ENCODE measurements at regions not wholly inside any gene's neighbourhood (a gene's known extent, or its start where the extent isn't known, plus 50 kb on each side); places are given as distances from the start of the nearest gene placed in this dataset.
"Not testable (repeated sequence)": the region's sequence is repeated elsewhere in the genome, so short reads cannot be mapped to it uniquely, and the experiment has no call there.

- H3K4me3 ChIP-seq (replicated peaks; ENCODE audit: low read depth, low read length) = no peak overlapping the region
- DNase-seq (ENCODE audit: low read depth) = no peak
- no peak for TF ChIP-seq CTCF (IDR thresholded peaks at IDR 0.05; ENCODE audit: low read length, missing control alignments)
Observed at GRCh38 chr6:94845742-94846141, 731.6 kb upstream of the MANEA start.

- no peak overlapping the region for H3K4me3 ChIP-seq (replicated peaks; ENCODE audit: low read depth, low read length)
- DNase-seq (ENCODE audit: low read depth) = no peak
- TF ChIP-seq CTCF (IDR thresholded peaks at IDR 0.05; ENCODE audit: low read length, missing control alignments) = no peak
Observed at GRCh38 chr6:94835264-94835663, 742.1 kb upstream of the MANEA start.

GRCh38 chr6:94813806-94814205, 763.5 kb upstream of the MANEA start:
- no peak overlapping the region for H3K4me3 ChIP-seq (replicated peaks; ENCODE audit: low read depth, low read length)
- no peak for TF ChIP-seq CTCF (IDR thresholded peaks at IDR 0.05; ENCODE audit: low read length, missing control alignments)
- no peak for DNase-seq (ENCODE audit: low read depth)

- no peak overlapping the region for H3K4me3 ChIP-seq (replicated peaks; ENCODE audit: low read depth, low read length)
- no peak for TF ChIP-seq CTCF (IDR thresholded peaks at IDR 0.05; ENCODE audit: low read length, missing control alignments)
- DNase-seq (ENCODE audit: low read depth) = no peak
Observed at GRCh38 chr6:94801344-94801743, 776.0 kb upstream of the MANEA start.

- TF ChIP-seq CTCF (IDR thresholded peaks at IDR 0.05; ENCODE audit: low read length, missing control alignments) = no peak
- no peak for DNase-seq (ENCODE audit: low read depth)
- H3K4me3 ChIP-seq (replicated peaks; ENCODE audit: low read depth, low read length) = no peak overlapping the region
Observed at GRCh38 chr6:94785514-94785913, 791.8 kb upstream of the MANEA start.

- H3K4me3 ChIP-seq (replicated peaks; ENCODE audit: low read depth, low read length); DNase-seq (ENCODE audit: low read depth): not testable (repeated sequence)
Observed at GRCh38 chr6:94785081-94785480, 792.3 kb upstream of the MANEA start.

- DNase-seq (ENCODE audit: low read depth) = no peak
- no peak for TF ChIP-seq CTCF (IDR thresholded peaks at IDR 0.05; ENCODE audit: low read length, missing control alignments)
Observed at GRCh38 chr6:94769197-94769596, 808.1 kb upstream of the MANEA start.

More at GRCh38 chr6:94769197-94769596, 808.1 kb upstream of the MANEA start:
- no peak overlapping the region for H3K4me3 ChIP-seq (replicated peaks; ENCODE audit: low read depth, low read length)

Measured in fibroblast of pulmonary artery (primary cell).